HEK293T (cell line): ENCODE measurements at regions not wholly inside any gene's neighbourhood (a gene's known extent, or its start where the extent isn't known, plus 50 kb on each side); places are given as distances from the start of the nearest gene placed in this dataset.

Source experiments
- ARNT ChIP-seq: fragments of 450-650 bp; IDR thresholded peaks from 2 replicates; pipeline ENCODE4 v1.6.1; 2017; ENCODE audit warnings: mild to moderate bottlenecking
- BHLHE40 ChIP-seq: fragments of 450-650 bp; IDR thresholded peaks from 2 replicates; pipeline ENCODE4 v1.6.1; 2016; ENCODE audit warnings: mild to moderate bottlenecking, moderate library complexity, borderline replicate concordance
- ELF4 ChIP-seq: fragments of 450-650 bp; IDR thresholded peaks from 2 replicates; pipeline ENCODE4 v1.6.1; 2017; ENCODE audit warnings: antibody characterized with exemption
- FOXK2 ChIP-seq: fragments of 450-650 bp; IDR thresholded peaks from 2 replicates; pipeline ENCODE4 v1.6.1; 2016; ENCODE audit warnings: mild to moderate bottlenecking
- FOXM1 ChIP-seq: fragments of 450-650 bp; IDR thresholded peaks from 2 replicates; pipeline ENCODE4 v1.6.1; 2017; ENCODE audit warnings: mild to moderate bottlenecking, borderline replicate concordance
- L3MBTL2 ChIP-seq: fragments of 450-650 bp; conservative IDR thresholded peaks from 2 replicates; pipeline ENCODE4 v1.6.1; 2016; ENCODE audit warnings: mild to moderate bottlenecking
- NFRKB ChIP-seq: fragments of 450-650 bp; IDR thresholded peaks from 2 replicates; pipeline ENCODE4 v1.6.1; 2016; ENCODE audit warnings: mild to moderate bottlenecking, moderate library complexity
- SP1 ChIP-seq: fragments of 450-650 bp; IDR thresholded peaks from 2 replicates; pipeline ENCODE4 v1.6.1; 2017
- SUZ12 ChIP-seq: fragments of 450-650 bp; IDR thresholded peaks from 2 replicates; pipeline ENCODE4 v1.6.1; 2016; ENCODE audit warnings: mild to moderate bottlenecking
- ZNF384 ChIP-seq: fragments of 450-650 bp; IDR thresholded peaks from 2 replicates; pipeline ENCODE4 v1.6.1; 2016

GRCh38 chr5:180436275-180436674 is 57.9 kb upstream of the CNOT6 start:
- TF ChIP-seq ZNF384, result no peak
- TF ChIP-seq BHLHE40, result no peak
- TF ChIP-seq L3MBTL2, result no peak
- no peak for TF ChIP-seq FOXK2
- no peak for TF ChIP-seq FOXM1
- TF ChIP-seq SP1, result no peak
- no peak for TF ChIP-seq NFRKB
- TF ChIP-seq SUZ12, result no peak
- no peak for TF ChIP-seq ARNT
- no peak for TF ChIP-seq ELF4
